Fibroblast of villous mesenchyme (primary cell): ENCODE measurements at regions not wholly inside any gene's neighbourhood (a gene's known extent, or its start where the extent isn't known, plus 50 kb on each side); places are given as distances from the start of the nearest gene placed in this dataset.

Experiments used
- DNase-seq: peaks from one replicate; pipeline ENCODE4 v3.0.0-alpha.2; 2010; ENCODE audit warnings: low read depth
- H3K4me3 ChIP-seq: 2 replicates; pipeline ENCODE4 v1.5.1; 2011; ENCODE audit warnings: low read depth, mild to moderate bottlenecking, low read length
- CTCF ChIP-seq: IDR thresholded peaks from 2 replicates; pipeline ENCODE4 v1.5.1; 2012; ENCODE audit warnings: low read depth, mild to moderate bottlenecking, low read length; ENCODE audit not compliant: insufficient read depth

GRCh38 chr5:162372256-162372655 is 304.7 kb downstream of the GABRG2 start:
- DNase-seq, result no peak
- TF ChIP-seq CTCF, result no peak
- no peak overlapping the region for H3K4me3 ChIP-seq

GRCh38 chr5:162377895-162378294 is 310.3 kb downstream of the GABRG2 start:
- H3K4me3 ChIP-seq, result no peak overlapping the region
- no peak for DNase-seq
- no peak for TF ChIP-seq CTCF

- H3K4me3 ChIP-seq, result no peak overlapping the region
- DNase-seq, result no peak
- no peak for TF ChIP-seq CTCF
Measured at GRCh38 chr5:162382839-162383238, 315.3 kb downstream of the GABRG2 start.

GRCh38 chr5:162384225-162384624 is 316.7 kb downstream of the GABRG2 start:
- TF ChIP-seq CTCF, result no peak
- no peak overlapping the region for H3K4me3 ChIP-seq
- no peak for DNase-seq

- no peak overlapping the region for H3K4me3 ChIP-seq
- no peak for DNase-seq
- no peak for TF ChIP-seq CTCF
Measured at GRCh38 chr5:162391833-162392232, 324.3 kb downstream of the GABRG2 start.

GRCh38 chr5:162392336-162392735 is 324.8 kb downstream of the GABRG2 start:
- no peak for TF ChIP-seq CTCF
- no peak overlapping the region for H3K4me3 ChIP-seq
- no peak for DNase-seq

GRCh38 chr5:162393534-162393933 is 326.0 kb downstream of the GABRG2 start:
- TF ChIP-seq CTCF, result no peak
- no peak overlapping the region for H3K4me3 ChIP-seq
- DNase-seq, result no peak
